ENCODE measurements at regions not wholly inside any gene's neighbourhood (a gene's known extent, or its start where the extent isn't known, plus 50 kb on each side); places are given as distances from the start of the nearest gene placed in this dataset.
"Not testable (repeated sequence)": the region's sequence is repeated elsewhere in the genome, so short reads cannot be mapped to it uniquely, and the experiment has no call there.

- no peak for TF ChIP-seq ZNF274 (IDR thresholded peaks at IDR 0.05; ENCODE audit: low read depth, low read length)
- H3K4me3 ChIP-seq (ENCODE audit: low read length) = no peak overlapping the region
Observed at GRCh38 chr21:35460441-35460840, 411.3 kb upstream of the RUNX1 start.

- TF ChIP-seq ZNF274 (IDR thresholded peaks at IDR 0.05; ENCODE audit: low read depth, low read length) = no peak
- no peak overlapping the region for H3K4me3 ChIP-seq (ENCODE audit: low read length)
Observed at GRCh38 chr21:35458405-35458804, 409.3 kb upstream of the RUNX1 start.

DNA sequence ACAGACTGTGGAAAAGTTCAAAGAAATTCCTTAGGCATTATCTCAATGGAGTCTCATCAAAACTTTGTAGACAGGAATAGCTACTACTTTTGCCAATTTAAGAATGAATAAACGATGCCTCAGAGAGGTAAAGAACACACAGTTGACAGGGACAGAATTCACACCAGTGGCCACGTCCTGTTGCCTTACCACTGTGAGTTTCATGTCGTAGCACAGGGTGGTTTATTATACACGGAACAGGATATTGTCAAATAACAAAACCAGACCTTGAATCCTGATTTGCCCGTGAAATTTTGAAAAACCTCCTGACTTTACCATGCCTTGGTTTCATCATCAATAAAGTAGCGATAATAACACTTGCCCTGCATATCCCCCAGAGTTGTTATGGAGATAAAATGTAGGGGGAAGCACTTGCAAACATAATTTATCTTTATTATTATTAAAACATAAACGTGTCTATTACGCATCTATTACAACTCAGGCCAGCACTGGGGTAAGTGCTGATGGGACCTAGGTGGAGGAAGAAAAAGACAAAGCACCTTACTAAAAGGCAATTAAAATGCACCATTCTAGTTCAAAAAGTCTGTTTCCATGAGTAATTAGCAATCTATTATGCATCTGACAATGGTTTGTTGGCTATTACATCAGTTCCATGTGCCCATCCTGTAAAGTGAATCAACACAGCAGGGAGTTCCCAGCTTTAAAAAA, 408.1 kb upstream of the RUNX1 start:
- no peak for TF ChIP-seq ZNF274 (IDR thresholded peaks at IDR 0.05; ENCODE audit: low read depth, low read length)

DNA sequence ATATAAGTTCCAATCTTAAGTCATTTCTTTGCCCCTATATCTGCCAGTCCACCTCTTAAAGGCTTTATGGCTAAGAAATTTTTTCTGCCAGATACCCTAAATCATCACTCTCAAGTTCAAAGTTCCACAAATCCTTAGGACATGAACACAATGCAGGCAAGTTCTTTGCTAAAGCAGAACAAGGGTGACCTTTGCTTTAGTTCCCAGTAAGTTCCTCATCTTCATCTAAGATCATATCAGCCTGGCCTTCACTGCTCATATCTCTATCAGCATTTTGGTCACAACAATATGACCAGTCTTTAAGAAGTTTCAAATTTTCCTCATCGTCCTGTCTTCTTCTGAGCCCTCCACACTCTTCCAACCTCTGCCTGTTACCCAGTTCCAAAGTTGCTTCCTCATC, 402.2 kb upstream of the RUNX1 start:
- TF ChIP-seq ZNF274 (IDR thresholded peaks at IDR 0.05; ENCODE audit: low read depth, low read length) = no peak

More for the DNA sequence above, 408.1 kb upstream of the RUNX1 start:
- H3K4me3 ChIP-seq (ENCODE audit: low read length) = no peak overlapping the region

DNA sequence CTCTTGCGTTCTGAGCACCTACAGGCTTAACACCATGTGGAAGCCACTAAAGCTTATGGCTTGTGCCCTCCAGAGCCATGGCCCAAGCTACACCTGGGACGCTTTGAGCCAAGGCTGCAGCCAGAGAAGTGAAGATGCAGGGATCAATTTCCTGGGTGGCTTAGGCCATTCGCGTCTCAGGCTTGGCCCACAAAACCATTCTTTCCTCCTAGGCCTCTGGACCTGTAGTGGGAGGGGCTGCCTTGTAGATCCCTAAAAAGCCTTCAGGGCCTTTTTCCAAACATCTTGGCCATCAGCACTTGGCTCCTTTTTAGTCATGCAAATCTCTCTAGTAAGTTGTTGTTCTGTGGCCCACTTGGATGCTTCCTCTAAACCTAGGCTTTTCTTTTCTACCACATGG, 401.7 kb upstream of the RUNX1 start:
- no peak for TF ChIP-seq ZNF274 (IDR thresholded peaks at IDR 0.05; ENCODE audit: low read depth, low read length)
- H3K4me3 ChIP-seq (ENCODE audit: low read length) = no peak overlapping the region

More for the DNA sequence above, 402.2 kb upstream of the RUNX1 start:
- H3K4me3 ChIP-seq (ENCODE audit: low read length) = no peak overlapping the region

DNA sequence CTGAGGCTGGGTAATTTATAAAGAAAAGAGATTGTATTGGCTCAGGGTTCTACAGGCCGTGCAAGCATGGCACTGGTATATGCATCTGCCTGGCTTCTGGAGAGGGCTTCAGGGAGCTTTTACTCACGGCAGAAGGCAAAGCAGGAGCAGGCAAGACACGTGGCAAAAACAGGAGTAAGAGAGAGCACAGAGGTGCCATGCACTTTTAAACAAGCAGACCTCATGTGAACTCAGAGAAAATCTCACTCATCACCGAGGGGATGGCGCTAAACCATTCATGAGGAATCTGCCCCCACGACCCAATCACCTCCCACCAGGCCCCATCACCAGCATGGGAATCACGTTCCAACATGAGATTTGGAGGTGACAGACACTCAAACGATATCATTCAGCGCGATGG, 400.7 kb upstream of the RUNX1 start:
- no peak for TF ChIP-seq ZNF274 (IDR thresholded peaks at IDR 0.05; ENCODE audit: low read depth, low read length)
- H3K4me3 ChIP-seq (ENCODE audit: low read length) = no peak overlapping the region

DNA sequence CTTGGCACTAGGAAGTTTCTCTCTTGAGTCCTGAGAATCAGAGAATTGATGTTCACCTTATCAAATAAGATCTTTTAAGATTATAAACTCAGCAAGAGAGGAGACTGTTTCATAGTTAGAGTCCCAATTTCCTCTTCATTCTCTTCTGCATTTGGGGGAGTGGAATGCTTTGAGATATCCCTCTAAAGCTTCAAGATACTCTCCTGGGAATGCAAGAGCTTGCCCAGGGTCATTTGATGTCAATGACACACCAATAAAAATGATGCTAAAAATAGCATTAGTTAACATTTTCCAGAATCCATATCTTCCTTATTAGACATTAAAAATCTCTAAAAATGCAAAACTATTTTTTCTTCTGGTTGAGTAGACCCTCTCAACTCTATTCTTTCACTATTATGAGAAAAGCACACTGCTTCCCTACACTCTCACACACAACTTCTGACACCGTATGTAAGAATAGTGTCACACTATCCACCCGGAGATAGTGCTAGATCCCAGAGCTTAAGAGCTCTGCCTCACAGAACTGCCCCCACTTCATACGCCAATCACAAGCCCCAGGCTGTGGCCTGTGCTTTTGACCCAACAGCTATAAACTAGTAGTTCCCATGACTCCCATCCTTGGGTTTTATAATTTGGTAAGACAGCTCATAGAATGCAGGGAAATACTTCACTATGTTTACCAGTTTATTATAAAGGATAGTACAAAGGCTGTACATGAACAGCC, 399.9 kb upstream of the RUNX1 start:
- no peak for TF ChIP-seq ZNF274 (IDR thresholded peaks at IDR 0.05; ENCODE audit: low read depth, low read length)
- no peak overlapping the region for H3K4me3 ChIP-seq (ENCODE audit: low read length)

DNA sequence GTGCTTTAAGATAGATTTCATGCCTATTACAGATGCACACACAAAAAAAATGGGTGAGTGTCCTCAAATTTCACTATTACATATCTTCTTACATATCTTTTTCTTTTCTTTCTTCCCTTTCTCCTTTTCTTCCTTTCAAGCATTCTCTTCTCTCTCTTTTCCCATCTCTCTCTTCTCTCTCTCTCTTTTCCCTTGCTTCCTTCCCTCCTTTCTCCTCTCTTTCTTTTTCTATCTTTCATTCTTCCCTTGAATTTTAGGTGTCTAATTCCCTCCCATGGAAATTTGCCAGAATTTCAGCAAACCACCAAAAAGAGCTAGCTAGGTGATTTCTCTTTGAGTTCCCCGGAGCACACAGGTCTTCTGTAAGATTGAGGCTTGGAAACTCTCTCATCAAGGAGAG, 395.3 kb upstream of the RUNX1 start:
- H3K4me3 ChIP-seq (ENCODE audit: low read length) = no peak overlapping the region
- no peak for TF ChIP-seq ZNF274 (IDR thresholded peaks at IDR 0.05; ENCODE audit: low read depth, low read length)

DNA sequence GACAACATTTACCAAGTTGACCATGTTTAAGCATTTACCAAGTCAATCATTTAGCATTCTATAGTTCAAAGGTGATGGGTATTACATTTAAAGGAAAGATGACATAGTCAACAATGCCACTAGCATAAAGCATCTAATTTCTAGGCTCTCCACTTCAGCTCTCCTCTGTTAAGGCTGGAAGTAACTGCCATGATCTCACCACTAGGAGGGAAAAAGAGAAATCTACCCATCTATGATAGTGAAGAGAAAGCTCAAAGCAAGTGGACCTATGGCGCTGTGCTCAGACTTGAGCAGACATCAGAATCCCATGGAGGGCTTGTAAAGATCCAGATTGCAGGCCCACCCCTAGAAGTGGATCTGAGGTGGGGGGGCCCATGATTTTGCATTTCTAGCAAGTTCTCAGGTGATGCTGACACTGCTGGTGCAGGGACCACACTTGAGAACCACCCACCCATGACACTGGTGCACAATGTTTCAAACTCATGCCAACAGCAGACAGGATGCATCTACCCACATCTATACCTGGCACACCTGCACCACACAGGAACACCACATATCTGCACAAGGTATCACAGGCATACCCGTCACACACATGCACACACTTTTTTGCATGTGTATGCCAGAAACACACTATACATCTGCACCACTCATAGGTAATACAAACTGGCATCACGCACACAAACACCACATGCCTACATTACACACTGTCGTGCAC, 392.9 kb upstream of the RUNX1 start:
- H3K4me3 ChIP-seq (ENCODE audit: low read length) = no peak overlapping the region
- TF ChIP-seq ZNF274 (IDR thresholded peaks at IDR 0.05; ENCODE audit: low read depth, low read length) = no peak

GRCh38 chr21:35438643-35439404, 389.7 kb upstream of the RUNX1 start:
- H3K4me3 ChIP-seq (ENCODE audit: low read length) = no peak overlapping the region
- TF ChIP-seq ZNF274 (IDR thresholded peaks at IDR 0.05; ENCODE audit: low read depth, low read length) = no peak

GRCh38 chr21:35437941-35438340, 388.8 kb upstream of the RUNX1 start:
- H3K4me3 ChIP-seq (ENCODE audit: low read length) = no peak overlapping the region
- no peak for TF ChIP-seq ZNF274 (IDR thresholded peaks at IDR 0.05; ENCODE audit: low read depth, low read length)

GRCh38 chr21:35436899-35437298, 387.8 kb upstream of the RUNX1 start:
- H3K4me3 ChIP-seq (ENCODE audit: low read length) = no peak overlapping the region
- TF ChIP-seq ZNF274 (IDR thresholded peaks at IDR 0.05; ENCODE audit: low read depth, low read length) = no peak

DNA sequence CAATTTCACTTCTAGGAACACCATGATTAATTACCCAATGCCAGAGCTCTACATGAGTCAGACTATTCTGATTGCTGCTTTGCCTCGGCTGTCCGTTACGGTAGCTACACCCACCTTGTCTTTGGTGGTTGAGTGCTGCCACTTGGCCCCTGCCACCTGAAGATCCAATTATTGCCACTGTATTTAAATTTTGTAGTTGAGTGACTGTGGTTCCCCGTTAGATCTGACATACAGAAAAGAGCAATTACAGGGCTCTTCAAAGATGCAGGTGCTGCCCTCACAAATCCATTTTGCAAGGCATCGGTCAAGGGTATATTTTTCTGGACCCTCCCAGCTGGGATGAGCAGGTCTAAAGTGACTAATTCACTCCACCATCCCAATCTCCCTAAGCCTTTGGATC, 383.5 kb upstream of the RUNX1 start:
- not testable (repeated sequence) for H3K4me3 ChIP-seq (ENCODE audit: low read length)

DNA sequence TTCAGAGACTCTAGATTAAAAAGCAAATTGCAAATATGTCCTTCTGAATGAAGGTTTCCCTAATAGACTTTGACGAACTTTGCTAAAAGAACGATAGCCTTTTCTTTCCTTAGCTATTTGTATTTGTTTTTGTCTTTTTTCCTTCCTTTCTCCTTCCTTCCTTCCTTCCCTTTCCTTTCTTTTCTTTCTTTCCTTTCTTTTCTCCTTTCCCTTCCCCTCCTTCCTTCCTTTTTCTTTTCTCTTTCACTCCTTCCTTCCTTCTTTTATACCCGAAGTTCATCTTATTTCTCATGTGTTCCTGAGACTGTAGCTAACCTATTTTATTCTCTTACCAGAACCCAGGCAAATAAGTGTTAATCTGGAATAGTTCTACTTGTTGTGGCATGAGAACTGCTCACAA, 381.2 kb upstream of the RUNX1 start:
- no peak for TF ChIP-seq ZNF274 (IDR thresholded peaks at IDR 0.05; ENCODE audit: low read depth, low read length)
- H3K4me3 ChIP-seq (ENCODE audit: low read length) = no peak overlapping the region

All from GM08714 (cell line).